K562 (cell line): ENCODE measurements at regions not wholly inside any gene's neighbourhood (a gene's known extent, or its start where the extent isn't known, plus 50 kb on each side); places are given as distances from the start of the nearest gene placed in this dataset.

ENCODE experiments used
- ATAC-seq: fragments of 200-7000 bp; cut with Tn5 transposase; 3 replicates; pipeline ENCODE4 v1.9.1; 2020; ENCODE audit warnings: moderate library complexity
- BruUV-seq: library from RNA; stranded (reverse); fragments of 400-500 nt; replicated peaks from 2 replicates; lab custom pipeline; 2021; lab: Mats Ljungman, UMichigan
- CTCF ChIA-PET: fragments of 300-600 bp; formaldehyde crosslinking; extraction: SDS; loops from one replicate; lab custom pipeline; 2021; ENCODE audit warnings: low intra/inter-chr PET ratio; lab: Yijun Ruan, JAX
- POLR2A ChIA-PET: fragments of 300-600, 350-650 bp; sonication (Branson Sonifier 250); formaldehyde crosslinking; extraction: SDS; loops from one replicate; lab custom pipeline; 2021; ENCODE audit warnings: antibody characterized with exemption, inconsistent platforms; lab: Yijun Ruan, JAX
- DNase-seq, 4 experiments: peaks; one replicate each; pipeline versions ENCODE4 v3.0.0 to v3.0.0-alpha.2; 2011 to 2018; ENCODE audit warnings: low spot score in 3 of 4, mixed read lengths in 3 of 4; ENCODE audit errors: extremely low read depth in 1 of 4
- FAIRE-seq: peaks from 2 replicates; lab custom pipeline; 2011; peaks lifted over from hg19 to GRCh38; lab: Jason Lieb, UNC
- H2AFZ ChIP-seq: 2 replicates; pipeline ENCODE4 v1.6.0; 2011; ENCODE audit warnings: low read depth, low read length, control low read depth, inconsistent platforms
- H3K27ac ChIP-seq: fragments of 200-600 bp; 3 replicates; pipeline ENCODE4 v1.8.0; 2011; ENCODE audit warnings: low read depth, mild to moderate bottlenecking, control low read depth, inconsistent platforms, low read length, moderate library complexity, mixed read lengths; ENCODE audit errors: extremely low read depth
- H3K27me3 ChIP-seq, 2 experiments: fragments of 300-600 bp in 1 of 2; 2 replicates in 1 of 2; 3 replicates in 1 of 2; pipeline versions ENCODE4 v1.6.0 to v1.8.0; 2011; ENCODE audit warnings: inconsistent platforms in 2 of 2, low read length in 2 of 2, mild to moderate bottlenecking in 1 of 2, mixed read lengths in 1 of 2, moderate library complexity in 1 of 2; ENCODE audit not compliant: control insufficient read depth in 2 of 2, insufficient read depth in 2 of 2
- H3K36me3 ChIP-seq: fragments of 300-600 bp; 3 replicates; pipeline ENCODE4 v1.8.0; 2011; ENCODE audit warnings: mild to moderate bottlenecking, low read length, inconsistent platforms; ENCODE audit not compliant: control insufficient read depth, insufficient read depth
- H3K4me1 ChIP-seq, 2 experiments: fragments of 200-600 bp in 1 of 2; replicated peaks in 1 of 2; 2 replicates in 1 of 2; 3 replicates in 1 of 2; pipeline versions ENCODE4 v1.5.1 to v1.8.0; 2011; ENCODE audit warnings: inconsistent platforms in 2 of 2, low read length in 2 of 2, mild to moderate bottlenecking in 1 of 2, mixed read lengths in 1 of 2, moderate library complexity in 1 of 2; ENCODE audit not compliant: control insufficient read depth in 2 of 2, insufficient read depth in 2 of 2
- H3K4me2 ChIP-seq: 2 replicates; pipeline ENCODE4 v1.6.1; 2011; ENCODE audit warnings: low read length, control low read depth, inconsistent platforms, mixed read lengths; ENCODE audit not compliant: insufficient read depth
- H3K4me3 ChIP-seq: fragments of 200-600 bp; sonication (generic), shearing (Covaris generic); 2 replicates; pipeline ENCODE4 v1.5.1; 2016; ENCODE audit warnings: control low read depth, inconsistent platforms
- H3K79me2 ChIP-seq: fragments of 200-600 bp; 3 replicates; pipeline ENCODE4 v1.8.0; 2011; ENCODE audit warnings: low read length, inconsistent platforms; ENCODE audit not compliant: control insufficient read depth, insufficient read depth
- H3K9ac ChIP-seq, 2 experiments: 2 replicates each; pipeline versions ENCODE4 v1.6.0 to v1.6.1; 2011; ENCODE audit warnings: low read depth in 2 of 2, low read length in 2 of 2, control low read depth in 1 of 2, inconsistent platforms in 1 of 2, mild to moderate bottlenecking in 1 of 2, mixed read lengths in 1 of 2; ENCODE audit not compliant: insufficient read depth in 1 of 2
- H3K9me1 ChIP-seq: one replicate; pipeline ENCODE4 v1.6.0; 2011; ENCODE audit warnings: inconsistent platforms, mild to moderate bottlenecking, low read length, moderate library complexity; ENCODE audit not compliant: control insufficient read depth, insufficient read depth
- H3K9me3 ChIP-seq: replicated peaks from 2 replicates; pipeline ENCODE4 v1.5.1; 2011; ENCODE audit warnings: low read depth, low read length, inconsistent platforms; ENCODE audit not compliant: control insufficient read depth, insufficient read depth
- H4K20me1 ChIP-seq: replicated peaks from 2 replicates; pipeline ENCODE4 v1.6.1; 2011; ENCODE audit warnings: low read length, inconsistent platforms, mixed read lengths; ENCODE audit not compliant: control insufficient read depth, insufficient read depth
- EGR1 ChIP-seq: fragments of 450-650 bp; conservative IDR thresholded peaks from 2 replicates; pipeline ENCODE4 v1.6.1; 2017; ENCODE audit warnings: mild to moderate bottlenecking
- ETV5 ChIP-seq: sonication (generic); formaldehyde crosslinking; IDR thresholded peaks from 2 replicates; pipeline ENCODE4 v1.4.0; 2020; ENCODE audit warnings: low read depth, mild to moderate bottlenecking, missing genetic modification reagents
- EZH2 ChIP-seq: IDR thresholded peaks from 2 replicates; pipeline ENCODE4 v1.6.1; 2012; ENCODE audit warnings: low read depth, mild to moderate bottlenecking, inconsistent platforms, low read length, borderline replicate concordance
- GTF2F1 ChIP-seq: IDR thresholded peaks from 2 replicates; pipeline ENCODE4 v1.6.1; 2011; ENCODE audit warnings: low read depth, low read length, improper control_type of control experiment
- KLF16 ChIP-seq: IDR thresholded peaks from 2 replicates; pipeline ENCODE4 v1.6.1; 2016; ENCODE audit warnings: antibody characterized with exemption
- RHOXF2B ChIP-seq: fragments of 250-450 bp; sonication (Bioruptor Pico); conservative IDR thresholded peaks from 2 replicates; pipeline ENCODE4 v1.5.1; 2021
- SIN3A ChIP-seq, 2 experiments: fragments of 150-350 bp in 1 of 2; IDR thresholded peaks; 2 replicates each; pipeline ENCODE4 v1.6.1; 2011 to 2016; ENCODE audit warnings: borderline replicate concordance in 2 of 2, low read depth in 2 of 2, low read length in 2 of 2, mild to moderate bottlenecking in 2 of 2, moderate library complexity in 2 of 2; ENCODE audit not compliant: control insufficient read depth in 1 of 2
- ZC3H4 ChIP-seq: sonication (generic); formaldehyde crosslinking; IDR thresholded peaks from 2 replicates; pipeline ENCODE4 v1.9.0; 2021; ENCODE audit warnings: missing genetic modification reagents, borderline replicate concordance
- ZNF354B ChIP-seq: fragments of 250-450 bp; sonication (Bioruptor Pico); IDR thresholded peaks from 2 replicates; pipeline ENCODE4 v1.4.0; 2020
- ZNF431 ChIP-seq: sonication (generic); formaldehyde crosslinking; IDR thresholded peaks from 2 replicates; pipeline ENCODE4 v1.8.0; 2022; ENCODE audit warnings: mild to moderate bottlenecking, missing genetic modification reagents
- ZNF75A ChIP-seq: fragments of 450-650 bp; formaldehyde crosslinking; IDR thresholded peaks from 2 replicates; pipeline ENCODE4 v1.4.0; 2020; ENCODE audit warnings: mild to moderate bottlenecking
- whole genome bisulfite sequencing: fragments of 100-300 bp; shearing (Covaris generic); methylation state at CpG from one replicate; pipeline ENCODE4 v1.1.6; 2016; ENCODE audit warnings: low coverage, mixed read lengths; ENCODE audit not compliant: insufficient coverage; ENCODE audit errors: missing lambda C conversion rate; 5-methylcytosine and 5-hydroxymethylcytosine counted together
- in situ Hi-C: fragments of 300-500 bp; cut with MboI; formaldehyde crosslinking; loops from 4 replicates; pipeline ENCODE4 v1.15.0; 2018; ENCODE audit warnings: inconsistent platforms, mixed read lengths
- intact Hi-C: fragments of 100-400 bp; cut with micrococcal nuclease; formaldehyde crosslinking; loops from 2 replicates; pipeline ENCODE4 v1.14.2; 2022
- TF ChIP-seq, protein P1 (sequence below): fragments of 450-650 bp; IDR thresholded peaks from 2 replicates; pipeline ENCODE4 v1.6.1; 2016
- TF ChIP-seq, protein P2 (sequence below): fragments of 250-450 bp; sonication (Bioruptor Pico); IDR thresholded peaks from 2 replicates; pipeline ENCODE4 v1.8.0; 2022; ENCODE audit warnings: moderate library complexity, mild to moderate bottlenecking, inconsistent platforms

DNA sequence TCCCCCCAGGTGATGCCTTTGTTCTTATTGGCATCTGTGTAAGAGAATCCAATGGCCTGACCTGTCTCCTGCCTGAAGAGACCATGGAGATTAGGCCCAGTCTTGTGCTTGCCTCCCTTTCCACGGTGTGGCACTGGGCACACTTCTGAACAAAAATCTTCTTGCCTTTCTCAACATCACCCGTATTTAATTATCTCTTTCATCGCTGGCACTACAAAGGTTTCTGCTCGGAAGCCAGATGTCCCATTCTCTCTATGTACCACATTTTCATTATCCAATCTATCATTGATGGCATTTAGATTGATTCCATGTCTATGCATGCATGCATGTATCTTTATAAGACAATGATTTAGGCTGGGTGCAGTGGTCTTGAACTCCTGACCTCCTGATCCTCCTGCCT is 74.3 kb downstream of the SLC25A15 start:
- Histone ChIP-seq H3K27me3 (no peaks in the 10 kb centered on the region), H3K9me3 (no peaks in the 10 kb centered on the region), H3K36me3 (no peaks in the 10 kb centered on the region), H3K4me3 (no peak overlapping the region), H3K9ac (no peak overlapping the region), H3K4me1 (no peaks in the 10 kb centered on the region), H3K79me2 (no peaks in the 10 kb centered on the region), H2AFZ (no peak overlapping the region), H4K20me1 (no peaks in the 10 kb centered on the region), H3K27ac (no peak overlapping the region), H3K4me2 (no peak overlapping the region), H3K9me1 (no peaks in the 10 kb centered on the region)
- in situ Hi-C loops (no loop called here), intact Hi-C loops (no loop called here)
- TF ChIP-seq ZNF75A (CRISPR knock-in tag) (no peak), ZNF431 (no peak), ZNF354B (CRISPR knock-in tag) (no peak), EZH2 (no peak), RHOXF2B (CRISPR knock-in tag) (no peak), ETV5 (CRISPR knock-in tag) (no peak), ZC3H4 (CRISPR knock-in tag) (no peak), EGR1 (no peak), GTF2F1 (no peak), KLF16 (no peak), SIN3A (IDR thresholded peaks at IDR 0.05; ENCODE audit: borderline replicate concordance in 2 of 2, control insufficient read depth in 1 of 2, low read depth in 2 of 2, low read length in 2 of 2) (no peak)
- TF ChIP-seq, protein P1, sequence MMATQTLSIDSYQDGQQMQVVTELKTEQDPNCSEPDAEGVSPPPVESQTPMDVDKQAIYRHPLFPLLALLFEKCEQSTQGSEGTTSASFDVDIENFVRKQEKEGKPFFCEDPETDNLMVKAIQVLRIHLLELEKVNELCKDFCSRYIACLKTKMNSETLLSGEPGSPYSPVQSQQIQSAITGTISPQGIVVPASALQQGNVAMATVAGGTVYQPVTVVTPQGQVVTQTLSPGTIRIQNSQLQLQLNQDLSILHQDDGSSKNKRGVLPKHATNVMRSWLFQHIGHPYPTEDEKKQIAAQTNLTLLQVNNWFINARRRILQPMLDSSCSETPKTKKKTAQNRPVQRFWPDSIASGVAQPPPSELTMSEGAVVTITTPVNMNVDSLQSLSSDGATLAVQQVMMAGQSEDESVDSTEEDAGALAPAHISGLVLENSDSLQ = no peak
- TF ChIP-seq, protein P2, sequence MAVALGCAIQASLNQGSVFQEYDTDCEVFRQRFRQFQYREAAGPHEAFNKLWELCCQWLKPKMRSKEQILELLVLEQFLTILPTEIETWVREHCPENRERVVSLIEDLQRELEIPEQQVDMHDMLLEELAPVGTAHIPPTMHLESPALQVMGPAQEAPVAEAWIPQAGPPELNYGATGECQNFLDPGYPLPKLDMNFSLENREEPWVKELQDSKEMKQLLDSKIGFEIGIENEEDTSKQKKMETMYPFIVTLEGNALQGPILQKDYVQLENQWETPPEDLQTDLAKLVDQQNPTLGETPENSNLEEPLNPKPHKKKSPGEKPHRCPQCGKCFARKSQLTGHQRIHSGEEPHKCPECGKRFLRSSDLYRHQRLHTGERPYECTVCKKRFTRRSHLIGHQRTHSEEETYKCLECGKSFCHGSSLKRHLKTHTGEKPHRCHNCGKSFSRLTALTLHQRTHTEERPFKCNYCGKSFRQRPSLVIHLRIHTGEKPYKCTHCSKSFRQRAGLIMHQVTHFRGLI (CRISPR knock-in tag) = no peak
- FAIRE-seq (no peak), DNase-seq (no peak), ATAC-seq (no peak)
- ChIA-PET CTCF (no interaction called here), POLR2A (no interaction called here)
- BruUV-seq = no TSS peak
- WGBS = 0% methylated on average over 4 of the region's 4 CpGs
